Body of pancreas (tissue), 4 donors: ENCODE measurements at regions not wholly inside any gene's neighbourhood (a gene's known extent, or its start where the extent isn't known, plus 50 kb on each side); places are given as distances from the start of the nearest gene placed in this dataset.

Source experiments
- ATAC-seq: fragments of 150-250 bp; one replicate; pipeline ENCODE4 v1.9.1; 2016
- DNase-seq, 4 donors: peaks; one replicate each; pipeline ENCODE4 v3.0.0-alpha.2; 2019
- H3K27ac ChIP-seq, 4 donors: fragments of 200-600 bp; sonication (generic); 1 replicate in 3 of 4; 2 replicates in 1 of 4; pipeline versions ENCODE4 v1.5.1 to v1.6.1; 2016 to 2019; ENCODE audit warnings: mild to moderate bottlenecking in 1 of 4, mixed read lengths in 1 of 4, moderate library complexity in 1 of 4
- H3K27me3 ChIP-seq, 2 donors: fragments of 200-600 bp; sonication (generic); one replicate each; pipeline ENCODE4 v1.6.0; 2016; ENCODE audit warnings: mild to moderate bottlenecking in 1 of 2
- H3K36me3 ChIP-seq, 2 donors: fragments of 200-600 bp; sonication (generic); replicated peaks in 1 of 2; 2 replicates each; pipeline ENCODE4 v1.5.1; 2016; ENCODE audit warnings: low read depth in 2 of 2; ENCODE audit not compliant: insufficient read depth in 1 of 2
- H3K4me1 ChIP-seq: fragments of 200-600 bp; sonication (generic); one replicate; pipeline ENCODE4 v1.6.0; 2016
- H3K4me3 ChIP-seq, 2 donors: fragments of 200-600 bp; sonication (generic); 1 replicate in 1 of 2; 2 replicates in 1 of 2; pipeline ENCODE4 v1.5.1; 2016 to 2019
- H3K9me3 ChIP-seq, 3 donors: fragments of 200-600 bp; sonication (generic); 1 replicate in 2 of 3; 2 replicates in 1 of 3; pipeline ENCODE4 v1.5.1; 2016
- POLR2A ChIP-seq, 3 donors: fragments of 450-650 bp; IDR thresholded peaks; one replicate each; pipeline ENCODE4 v1.6.1; 2016; ENCODE audit warnings: antibody characterized with exemption in 3 of 3, mild to moderate bottlenecking in 2 of 3
- WGBS, 2 donors: methylation state at CpG; one replicate each; pipeline ENCODE4 v1.1.5; 2017; 5-methylcytosine and 5-hydroxymethylcytosine counted together
- intact Hi-C: fragments of 100-400 bp; cut with DNase I; formaldehyde crosslinking; loops from one replicate; pipeline ENCODE4 v1.15.1; 2023
- TF ChIP-seq, protein P1 (sequence below), 7 experiments: fragments of 450-650 bp in 4 of 7; fragments of 200-600 bp in 3 of 7; sonication (generic) in 3 of 7; IDR thresholded peaks; one replicate each; pipeline ENCODE4 v1.5.1; 2016 to 2019; ENCODE audit warnings: antibody characterized with exemption in 7 of 7

DNA sequence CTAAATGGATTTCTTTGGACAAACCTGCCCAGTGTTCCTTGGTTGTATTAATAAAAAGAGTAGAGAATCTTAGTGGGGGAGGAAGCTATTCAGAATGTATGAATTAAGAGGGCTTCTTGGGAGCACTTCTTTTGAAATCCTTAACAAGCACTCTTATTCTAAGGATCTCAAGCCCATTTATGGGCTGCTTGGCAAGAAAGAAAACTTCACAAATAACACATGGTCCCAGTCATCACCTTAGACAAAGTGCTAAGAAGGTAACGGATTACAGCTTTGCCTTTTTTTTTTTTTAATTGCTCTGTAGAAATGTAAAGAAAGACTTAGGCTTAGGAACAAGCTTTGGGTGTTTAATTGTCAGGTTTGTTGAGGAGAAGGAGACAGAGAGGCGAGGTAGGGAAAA lies 76.6 kb upstream of the IPO9 start:
- Histone ChIP-seq H3K4me1 (no peaks in the 10 kb centered on the region), H3K27ac (no peak overlapping the region), H3K4me3 (no peak overlapping the region), H3K9me3 (no peaks in the 10 kb centered on the region), H3K36me3 (no peaks in the 10 kb centered on the region), H3K27me3 (no peaks in the 10 kb centered on the region)
- 92 to 95% methylated on average over 2 of the region's 2 CpGs for WGBS, 2 donors
- intact Hi-C loops = no loop called here
- DNase-seq (no peak), ATAC-seq (no peak)
- TF ChIP-seq, protein P1, sequence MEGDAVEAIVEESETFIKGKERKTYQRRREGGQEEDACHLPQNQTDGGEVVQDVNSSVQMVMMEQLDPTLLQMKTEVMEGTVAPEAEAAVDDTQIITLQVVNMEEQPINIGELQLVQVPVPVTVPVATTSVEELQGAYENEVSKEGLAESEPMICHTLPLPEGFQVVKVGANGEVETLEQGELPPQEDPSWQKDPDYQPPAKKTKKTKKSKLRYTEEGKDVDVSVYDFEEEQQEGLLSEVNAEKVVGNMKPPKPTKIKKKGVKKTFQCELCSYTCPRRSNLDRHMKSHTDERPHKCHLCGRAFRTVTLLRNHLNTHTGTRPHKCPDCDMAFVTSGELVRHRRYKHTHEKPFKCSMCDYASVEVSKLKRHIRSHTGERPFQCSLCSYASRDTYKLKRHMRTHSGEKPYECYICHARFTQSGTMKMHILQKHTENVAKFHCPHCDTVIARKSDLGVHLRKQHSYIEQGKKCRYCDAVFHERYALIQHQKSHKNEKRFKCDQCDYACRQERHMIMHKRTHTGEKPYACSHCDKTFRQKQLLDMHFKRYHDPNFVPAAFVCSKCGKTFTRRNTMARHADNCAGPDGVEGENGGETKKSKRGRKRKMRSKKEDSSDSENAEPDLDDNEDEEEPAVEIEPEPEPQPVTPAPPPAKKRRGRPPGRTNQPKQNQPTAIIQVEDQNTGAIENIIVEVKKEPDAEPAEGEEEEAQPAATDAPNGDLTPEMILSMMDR (IDR thresholded peaks at IDR 0.05) = no peak
- no peak for TF ChIP-seq POLR2A (IDR thresholded peaks at IDR 0.05)

DNA sequence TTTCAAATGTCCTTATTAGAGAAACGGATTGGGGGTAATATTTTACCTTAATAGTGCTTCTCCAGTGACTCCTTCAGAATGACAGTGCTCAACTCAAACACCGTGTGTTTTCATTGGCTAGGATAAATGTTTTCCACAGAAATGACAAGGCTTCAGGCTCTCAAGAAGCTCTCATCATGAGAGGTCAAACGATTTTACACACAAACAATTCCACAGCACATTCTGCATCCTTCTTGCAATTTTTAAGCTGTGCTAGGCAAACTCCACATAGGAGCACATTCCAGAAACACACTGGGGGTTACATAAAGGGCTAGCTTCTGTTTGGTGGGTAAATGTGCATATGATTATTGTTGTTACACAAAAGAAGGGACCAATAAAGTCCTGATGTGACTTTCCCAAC lies 75.5 kb upstream of the IPO9 start:
- no peak for DNase-seq
- WGBS, 2 donors = 56 to 58% methylated on average over 3 of the region's 3 CpGs
- H3K4me1 ChIP-seq = no peaks in the 10 kb centered on the region

DNA sequence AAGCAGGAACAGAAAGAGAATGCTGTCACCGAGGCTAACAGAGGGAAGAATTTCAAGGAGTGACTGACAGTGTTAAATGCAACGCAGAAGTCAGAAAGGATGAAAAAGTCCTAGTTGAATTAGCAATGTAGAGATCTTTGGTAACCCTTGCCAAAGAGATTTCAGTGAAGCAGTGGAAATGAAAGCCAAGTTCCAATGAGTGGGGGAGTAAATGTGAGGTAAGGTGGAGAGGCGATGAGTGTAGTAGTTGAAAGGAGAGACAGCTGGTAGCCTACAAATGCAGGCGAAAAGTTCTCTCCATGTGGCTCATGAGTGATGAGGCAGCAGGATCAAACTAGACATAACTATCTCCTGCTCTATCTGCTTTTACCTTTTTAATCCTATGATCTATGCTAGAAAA lies 74.6 kb upstream of the IPO9 start:
- Histone ChIP-seq H3K9me3 (no peaks in the 10 kb centered on the region), H3K27me3 (no peaks in the 10 kb centered on the region), H3K4me1 (no peaks in the 10 kb centered on the region), H3K4me3 (no peak overlapping the region), H3K27ac (no peak overlapping the region), H3K36me3 (no peaks in the 10 kb centered on the region)
- intact Hi-C loops = no loop called here
- TF ChIP-seq, protein P1 (IDR thresholded peaks at IDR 0.05) = no peak
- no peak for TF ChIP-seq POLR2A (IDR thresholded peaks at IDR 0.05)
- DNase-seq (no peak), ATAC-seq (no peak)
- WGBS, 2 donors = 85 to 86% methylated on average over 4 of the region's 4 CpGs

More for the DNA sequence above, 75.5 kb upstream of the IPO9 start:
- H3K27me3 ChIP-seq = no peaks in the 10 kb centered on the region
- intact Hi-C loops = no loop called here
- no peaks in the 10 kb centered on the region for H3K9me3 ChIP-seq
- no peak overlapping the region for H3K4me3 ChIP-seq
- TF ChIP-seq, protein P1 (IDR thresholded peaks at IDR 0.05) = no peak
- TF ChIP-seq POLR2A (IDR thresholded peaks at IDR 0.05) = no peak
- H3K27ac ChIP-seq = no peak overlapping the region
- H3K36me3 ChIP-seq = no peaks in the 10 kb centered on the region
- ATAC-seq = no peak

DNA sequence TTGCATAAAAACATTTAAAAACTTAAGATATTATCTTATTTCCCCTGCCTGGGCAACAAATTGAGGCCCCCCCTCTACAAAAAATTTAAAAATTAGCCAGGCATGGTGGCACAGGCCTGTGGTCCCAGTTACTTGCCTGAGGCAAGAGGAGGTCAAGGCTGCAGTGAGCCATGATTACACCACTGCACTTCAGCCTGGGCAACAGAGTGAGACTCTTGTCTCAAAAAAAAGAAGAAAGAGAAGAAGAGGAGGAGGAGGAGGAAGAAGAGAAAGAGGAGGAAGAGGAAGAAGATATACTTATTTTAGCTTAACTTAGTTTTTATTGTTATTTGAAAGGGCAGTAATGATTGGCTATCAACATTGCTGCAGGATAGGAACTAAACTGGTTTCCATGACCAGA lies 73.8 kb upstream of the IPO9 start:
- intact Hi-C loops = no loop called here

DNA sequence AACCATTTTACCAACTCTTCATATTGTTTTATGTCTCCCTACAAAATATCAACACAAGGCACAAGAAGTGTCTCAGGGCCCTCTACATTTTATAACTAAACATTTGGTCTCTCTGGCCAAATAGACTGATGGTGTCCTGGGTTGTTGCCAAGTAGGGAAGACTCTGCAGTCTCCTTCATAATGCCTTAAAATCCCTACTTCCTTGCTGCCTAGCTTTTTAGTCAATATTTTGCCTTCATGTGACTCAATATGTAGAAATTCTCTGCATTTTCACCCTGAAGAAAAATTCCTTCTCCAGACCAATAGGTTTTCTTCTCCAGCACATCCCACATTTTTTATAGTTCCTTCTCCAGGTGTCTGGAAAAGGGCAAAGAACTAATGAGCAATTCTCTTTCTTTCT lies 72.6 kb upstream of the IPO9 start:
- no peak overlapping the region for H3K27ac ChIP-seq
- no peaks in the 10 kb centered on the region for H3K9me3 ChIP-seq
- no peak for ATAC-seq
- no peak for TF ChIP-seq POLR2A (IDR thresholded peaks at IDR 0.05)
- TF ChIP-seq, protein P1 (IDR thresholded peaks at IDR 0.05) = no peak
- H3K4me3 ChIP-seq = no peak overlapping the region
- no peaks in the 10 kb centered on the region for H3K27me3 ChIP-seq
- no peaks in the 10 kb centered on the region for H3K4me1 ChIP-seq
- no peaks in the 10 kb centered on the region for H3K36me3 ChIP-seq
- intact Hi-C loops = no loop called here
- DNase-seq = no peak

More for the DNA sequence above, 73.8 kb upstream of the IPO9 start:
- Histone ChIP-seq H3K4me3 (no peak overlapping the region), H3K4me1 (no peaks in the 10 kb centered on the region), H3K36me3 (no peaks in the 10 kb centered on the region), H3K27ac (no peak overlapping the region), H3K9me3 (no peaks in the 10 kb centered on the region), H3K27me3 (no peaks in the 10 kb centered on the region)
- no peak for DNase-seq
- no peak for TF ChIP-seq POLR2A (IDR thresholded peaks at IDR 0.05)
- TF ChIP-seq, protein P1 (IDR thresholded peaks at IDR 0.05) = no peak
- no peak for ATAC-seq
